ENCODE measurements at regions not wholly inside any gene's neighbourhood (a gene's known extent, or its start where the extent isn't known, plus 50 kb on each side); places are given as distances from the start of the nearest gene placed in this dataset.

DNA sequence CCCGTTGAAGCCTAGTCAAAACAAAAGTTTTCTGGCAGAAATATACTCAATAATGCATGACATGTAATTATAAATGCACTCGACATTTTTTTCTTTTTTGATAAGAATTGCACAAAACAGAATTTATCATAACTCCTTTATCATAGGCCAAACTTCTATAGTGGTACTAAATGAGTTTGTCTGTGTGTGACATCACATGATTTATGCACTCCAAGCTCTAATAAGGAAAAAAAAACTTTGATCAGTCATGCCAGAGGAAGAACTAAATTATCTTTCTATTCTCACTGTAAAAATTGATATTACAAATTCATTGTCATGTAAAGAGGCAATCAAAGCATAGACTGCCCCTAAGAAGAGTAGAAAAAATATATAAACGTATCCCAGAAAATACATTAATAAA lies 112.4 kb upstream of the NOCT start:
- TF ChIP-seq EZH2 (IDR thresholded peaks at IDR 0.05) (no peak), POLR2AphosphoS5 (IDR thresholded peaks at IDR 0.05; ENCODE audit: borderline replicate concordance, low read depth, low read length) (no peak)
